OCI-LY7 (cell line): ENCODE measurements at regions not wholly inside any gene's neighbourhood (a gene's known extent, or its start where the extent isn't known, plus 50 kb on each side); places are given as distances from the start of the nearest gene placed in this dataset.

Experiments used
- BruUV-seq: library from RNA; stranded (reverse); fragments of 400-500 nt; replicated peaks from 2 replicates; lab custom pipeline; 2021; lab: Mats Ljungman, UMichigan
- CTCF ChIA-PET: fragments of 300-600 bp; sonication (Branson Sonifier 250); formaldehyde crosslinking; loops from one replicate; lab custom pipeline; 2022; ENCODE audit warnings: antibody characterized with exemption; ENCODE audit not compliant: unreplicated experiment; lab: Charles Lee
- POLR2A ChIA-PET: fragments of 300-600 bp; sonication (Branson Sonifier 250); formaldehyde crosslinking; loops from one replicate; lab custom pipeline; 2022; ENCODE audit warnings: antibody characterized with exemption; lab: Charles Lee
- DNase-seq: peaks from one replicate; pipeline ENCODE4 v3.0.0-alpha.2; 2015; ENCODE audit warnings: low spot score
- H2AFZ ChIP-seq: fragments of 200-600 bp; sonication (generic), shearing (Covaris generic); 2 replicates; pipeline ENCODE4 v1.6.1; 2014; ENCODE audit warnings: mild to moderate bottlenecking, antibody characterized with exemption, low read length, moderate library complexity
- H3K27ac ChIP-seq: fragments of 200-600 bp; sonication (generic); 2 replicates; pipeline ENCODE4 v1.5.1; 2014; ENCODE audit warnings: mixed run types, low read depth, mild to moderate bottlenecking, moderate library complexity, low read length, inconsistent platforms; ENCODE audit not compliant: poor library complexity, severe bottlenecking
- H3K36me3 ChIP-seq: fragments of 200-600 bp; sonication (generic); 2 replicates; pipeline ENCODE4 v1.6.1; 2014; ENCODE audit warnings: mild to moderate bottlenecking, antibody characterized with exemption, low read length, moderate library complexity, mixed read lengths; ENCODE audit not compliant: insufficient read depth
- H3K4me1 ChIP-seq: fragments of 200-600 bp; sonication (generic); 2 replicates; pipeline ENCODE4 v1.5.1; 2014; ENCODE audit warnings: mild to moderate bottlenecking, low read length; ENCODE audit not compliant: insufficient read depth, poor library complexity, severe bottlenecking
- H3K4me2 ChIP-seq: fragments of 200-600 bp; sonication (generic); 2 replicates; pipeline ENCODE4 v1.6.1; 2014; ENCODE audit warnings: mild to moderate bottlenecking, low read length
- H3K4me3 ChIP-seq: fragments of 200-600 bp; sonication (generic); 2 replicates; pipeline ENCODE4 v1.5.1; 2014; ENCODE audit warnings: mild to moderate bottlenecking, low read depth, low read length; ENCODE audit not compliant: poor library complexity, severe bottlenecking
- H3K79me2 ChIP-seq: fragments of 200-600 bp; sonication (generic); 2 replicates; pipeline ENCODE4 v1.6.1; 2016; ENCODE audit warnings: low read depth, mild to moderate bottlenecking, low read length, moderate library complexity, mixed read lengths; ENCODE audit not compliant: insufficient read depth
- H3K9me2 ChIP-seq: fragments of 200-600 bp; sonication (generic); 2 replicates; pipeline ENCODE4 v1.6.1; 2016; ENCODE audit warnings: mild to moderate bottlenecking, low read length, mixed read lengths; ENCODE audit not compliant: insufficient read depth
- H3K9me3 ChIP-seq: fragments of 200-600 bp; sonication (generic); 2 replicates; pipeline ENCODE4 v1.6.1; 2014; ENCODE audit warnings: mild to moderate bottlenecking, mixed run types, low read length, mixed read lengths
- H4K20me1 ChIP-seq: fragments of 200-600 bp; sonication (generic); 2 replicates; pipeline ENCODE4 v1.6.1; 2014; ENCODE audit warnings: mild to moderate bottlenecking, antibody characterized with exemption, low read length, moderate library complexity, mixed read lengths; ENCODE audit not compliant: insufficient read depth
- CTCF ChIP-seq: fragments of 200-600 bp; sonication (generic); conservative IDR thresholded peaks from 2 replicates; pipeline ENCODE4 v1.5.1; 2014; ENCODE audit warnings: mild to moderate bottlenecking, antibody characterized with exemption, low read length, moderate library complexity, mixed read lengths
- EZH2phosphoT487 ChIP-seq: fragments of 200-600 bp; sonication (generic); IDR thresholded peaks from 2 replicates; pipeline ENCODE4 v1.6.1; 2018; ENCODE audit warnings: low read depth, borderline replicate concordance, mild to moderate bottlenecking, mixed run types, antibody characterized with exemption, low read length, moderate library complexity, mixed read lengths
- intact Hi-C: fragments of 100-400 bp; cut with micrococcal nuclease; formaldehyde crosslinking; loops from one replicate; pipeline ENCODE4 v1.10.0; 2022; ENCODE audit not compliant: unreplicated experiment

GRCh38 chr22:48974443-48975315 is 853.0 kb downstream of the BRD1 start:
- H3K4me2 ChIP-seq = no peak overlapping the region
- H3K9me3 ChIP-seq = no peaks in the 10 kb centered on the region
- BruUV-seq = no TSS peak
- ChIA-PET CTCF (no interaction called here), POLR2A (no interaction called here)
- no peaks in the 10 kb centered on the region for H3K4me1 ChIP-seq
- no peak for TF ChIP-seq EZH2phosphoT487
- no peak for TF ChIP-seq CTCF
- no peak overlapping the region for H3K4me3 ChIP-seq
- no peak for DNase-seq
- intact Hi-C loops = no loop called here
- no peak overlapping the region for H2AFZ ChIP-seq
- no peaks in the 10 kb centered on the region for H3K79me2 ChIP-seq
- H3K27ac ChIP-seq = no peak overlapping the region
- H3K36me3 ChIP-seq = no peaks in the 10 kb centered on the region
- no peaks in the 10 kb centered on the region for H3K9me2 ChIP-seq
- no peaks in the 10 kb centered on the region for H4K20me1 ChIP-seq

- H4K20me1 ChIP-seq = no peaks in the 10 kb centered on the region
- H3K27ac ChIP-seq = no peak overlapping the region
- intact Hi-C loops = no loop called here
- H3K4me2 ChIP-seq = no peak overlapping the region
- no TSS peak for BruUV-seq
- no peaks in the 10 kb centered on the region for H3K9me3 ChIP-seq
- no peak overlapping the region for H3K4me3 ChIP-seq
- no peaks in the 10 kb centered on the region for H3K36me3 ChIP-seq
- ChIA-PET POLR2A (no interaction called here), CTCF (no interaction called here)
- no peaks in the 10 kb centered on the region for H3K4me1 ChIP-seq
- no peak overlapping the region for H2AFZ ChIP-seq
- H3K9me2 ChIP-seq = no peaks in the 10 kb centered on the region
- TF ChIP-seq CTCF = no peak
- TF ChIP-seq EZH2phosphoT487 = no peak
- no peaks in the 10 kb centered on the region for H3K79me2 ChIP-seq
- DNase-seq = no peak
Measured at GRCh38 chr22:48973694-48974041, 854.0 kb downstream of the BRD1 start.

GRCh38 chr22:48972979-48973693 is 854.5 kb downstream of the BRD1 start:
- Histone ChIP-seq H3K36me3 (no peaks in the 10 kb centered on the region), H3K4me1 (no peaks in the 10 kb centered on the region), H3K9me2 (no peaks in the 10 kb centered on the region), H2AFZ (no peak overlapping the region), H3K27ac (no peak overlapping the region), H3K79me2 (no peaks in the 10 kb centered on the region), H3K4me2 (no peak overlapping the region), H4K20me1 (no peaks in the 10 kb centered on the region), H3K4me3 (no peak overlapping the region), H3K9me3 (no peaks in the 10 kb centered on the region)
- ChIA-PET CTCF (no interaction called here), POLR2A (no interaction called here)
- TF ChIP-seq EZH2phosphoT487 = no peak
- TF ChIP-seq CTCF = no peak
- DNase-seq = no peak
- no TSS peak for BruUV-seq
- intact Hi-C loops = no loop called here
